ENCODE measurements at regions not wholly inside any gene's neighbourhood (a gene's known extent, or its start where the extent isn't known, plus 50 kb on each side); places are given as distances from the start of the nearest gene placed in this dataset.

DNA sequence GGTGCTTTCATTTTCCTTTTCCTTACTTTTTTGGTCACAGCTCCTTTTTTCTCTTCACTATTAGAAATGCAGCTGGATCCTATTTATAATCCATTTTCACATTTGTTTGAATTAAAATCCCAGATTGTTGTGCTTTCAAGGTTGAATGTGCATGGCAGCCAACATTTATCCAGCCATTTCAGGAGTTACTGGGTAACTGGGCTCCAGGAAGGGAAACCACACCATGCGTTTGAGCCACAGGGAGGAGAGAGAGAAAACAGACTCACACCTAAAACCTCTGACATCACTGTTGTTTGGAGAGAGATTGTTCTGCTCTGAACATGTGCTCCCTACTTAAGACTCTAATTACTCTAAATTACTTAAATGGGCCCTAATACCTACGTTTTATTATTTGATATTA, 173.4 kb downstream of the BMP2 start:
- TF ChIP-seq EP300 (IDR thresholded peaks at IDR 0.05) = no peak
- TF ChIP-seq, protein P1, sequence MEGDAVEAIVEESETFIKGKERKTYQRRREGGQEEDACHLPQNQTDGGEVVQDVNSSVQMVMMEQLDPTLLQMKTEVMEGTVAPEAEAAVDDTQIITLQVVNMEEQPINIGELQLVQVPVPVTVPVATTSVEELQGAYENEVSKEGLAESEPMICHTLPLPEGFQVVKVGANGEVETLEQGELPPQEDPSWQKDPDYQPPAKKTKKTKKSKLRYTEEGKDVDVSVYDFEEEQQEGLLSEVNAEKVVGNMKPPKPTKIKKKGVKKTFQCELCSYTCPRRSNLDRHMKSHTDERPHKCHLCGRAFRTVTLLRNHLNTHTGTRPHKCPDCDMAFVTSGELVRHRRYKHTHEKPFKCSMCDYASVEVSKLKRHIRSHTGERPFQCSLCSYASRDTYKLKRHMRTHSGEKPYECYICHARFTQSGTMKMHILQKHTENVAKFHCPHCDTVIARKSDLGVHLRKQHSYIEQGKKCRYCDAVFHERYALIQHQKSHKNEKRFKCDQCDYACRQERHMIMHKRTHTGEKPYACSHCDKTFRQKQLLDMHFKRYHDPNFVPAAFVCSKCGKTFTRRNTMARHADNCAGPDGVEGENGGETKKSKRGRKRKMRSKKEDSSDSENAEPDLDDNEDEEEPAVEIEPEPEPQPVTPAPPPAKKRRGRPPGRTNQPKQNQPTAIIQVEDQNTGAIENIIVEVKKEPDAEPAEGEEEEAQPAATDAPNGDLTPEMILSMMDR (IDR thresholded peaks at IDR 0.05) = no peak

Measured in sigmoid colon (tissue), 4 donors.